ENCODE measurements at regions not wholly inside any gene's neighbourhood (a gene's known extent, or its start where the extent isn't known, plus 50 kb on each side); places are given as distances from the start of the nearest gene placed in this dataset.
"Not testable (repeated sequence)": the region's sequence is repeated elsewhere in the genome, so short reads cannot be mapped to it uniquely, and the experiment has no call there.

DNA sequence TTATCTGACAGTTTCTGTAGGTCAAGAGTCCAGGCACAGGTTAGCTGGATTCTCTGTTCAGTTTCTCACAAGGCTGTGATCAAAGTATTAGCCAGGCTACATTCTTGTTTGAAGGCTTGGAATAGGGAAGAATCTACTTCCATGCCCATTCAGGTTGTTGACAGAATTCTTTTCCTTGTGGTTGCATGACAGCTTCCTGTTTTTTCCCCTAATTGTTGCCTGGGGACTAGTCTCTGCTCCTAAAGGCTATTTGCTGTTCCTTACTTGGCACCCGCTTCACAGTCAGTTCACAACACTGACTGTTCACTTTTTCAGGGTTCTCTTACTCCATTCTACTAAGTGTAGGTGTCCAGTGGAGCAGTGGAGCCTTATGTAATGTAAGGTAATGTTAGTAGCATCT, 115.4 kb upstream of the GBE1 start:
- H3K36me3 ChIP-seq (ENCODE audit: insufficient read depth, low read length) = no peaks in the 10 kb centered on the region
- H2AFZ ChIP-seq (ENCODE audit: low read depth, low read length) = no peak overlapping the region
- H3K9me3 ChIP-seq (ENCODE audit: low read length) = no peaks in the 10 kb centered on the region
- H3K4me3 ChIP-seq (ENCODE audit: low read length) = no peak overlapping the region
- no peaks in the 10 kb centered on the region for H3K4me1 ChIP-seq (ENCODE audit: insufficient read depth, low read length)
- no peaks in the 10 kb centered on the region for H3K27me3 ChIP-seq (ENCODE audit: insufficient read depth, low read length)

DNA sequence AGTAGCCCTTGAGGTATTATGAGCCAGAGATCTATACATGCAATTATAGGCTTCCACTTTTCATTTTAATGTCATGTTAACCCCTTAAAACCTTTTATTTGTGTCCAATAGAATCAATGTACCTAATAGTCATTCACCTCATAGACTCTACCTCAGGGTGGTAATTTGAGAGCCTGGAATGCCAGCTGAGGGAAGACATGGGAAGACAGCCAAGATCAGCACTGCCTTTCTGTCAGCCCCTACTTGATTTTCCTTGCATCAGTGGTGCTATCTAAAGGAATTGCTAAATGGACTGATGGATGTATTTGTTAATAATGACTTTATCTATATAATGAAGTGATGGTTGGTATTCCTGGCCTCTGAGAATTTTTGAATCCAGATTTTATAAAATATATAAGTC, 113.3 kb upstream of the GBE1 start:
- H3K9me3 ChIP-seq (ENCODE audit: low read length) = no peaks in the 10 kb centered on the region

DNA sequence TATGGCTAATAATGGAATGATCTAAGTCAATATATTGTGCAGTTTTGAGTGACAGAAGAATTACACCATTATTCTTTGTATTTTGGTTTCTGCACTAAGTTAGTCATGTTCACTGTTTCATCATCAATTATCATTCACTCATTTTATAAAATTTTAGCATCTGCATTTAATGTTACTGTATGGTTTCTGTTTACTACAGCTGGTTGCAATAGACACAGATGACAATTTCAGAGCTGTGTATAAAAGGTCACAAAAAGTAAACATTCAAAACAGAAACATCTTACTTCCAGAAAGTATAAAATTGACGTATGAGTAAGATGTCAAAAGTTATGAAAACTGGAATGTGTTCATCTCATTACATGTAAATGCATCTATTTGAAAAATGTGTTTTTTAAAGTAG, 111.1 kb upstream of the GBE1 start:
- H3K4me1 ChIP-seq (ENCODE audit: insufficient read depth, low read length) = peaks cover 3% of the 10 kb centered on the region
- no peaks in the 10 kb centered on the region for H3K27me3 ChIP-seq (ENCODE audit: insufficient read depth, low read length)

More for the DNA sequence above, 113.3 kb upstream of the GBE1 start:
- Histone ChIP-seq H3K4me1 (ENCODE audit: insufficient read depth, low read length) (no peaks in the 10 kb centered on the region), H3K4me3 (ENCODE audit: low read length) (no peak overlapping the region), H3K36me3 (ENCODE audit: insufficient read depth, low read length) (no peaks in the 10 kb centered on the region), H2AFZ (ENCODE audit: low read depth, low read length) (no peak overlapping the region), H3K27me3 (ENCODE audit: insufficient read depth, low read length) (no peaks in the 10 kb centered on the region)

DNA sequence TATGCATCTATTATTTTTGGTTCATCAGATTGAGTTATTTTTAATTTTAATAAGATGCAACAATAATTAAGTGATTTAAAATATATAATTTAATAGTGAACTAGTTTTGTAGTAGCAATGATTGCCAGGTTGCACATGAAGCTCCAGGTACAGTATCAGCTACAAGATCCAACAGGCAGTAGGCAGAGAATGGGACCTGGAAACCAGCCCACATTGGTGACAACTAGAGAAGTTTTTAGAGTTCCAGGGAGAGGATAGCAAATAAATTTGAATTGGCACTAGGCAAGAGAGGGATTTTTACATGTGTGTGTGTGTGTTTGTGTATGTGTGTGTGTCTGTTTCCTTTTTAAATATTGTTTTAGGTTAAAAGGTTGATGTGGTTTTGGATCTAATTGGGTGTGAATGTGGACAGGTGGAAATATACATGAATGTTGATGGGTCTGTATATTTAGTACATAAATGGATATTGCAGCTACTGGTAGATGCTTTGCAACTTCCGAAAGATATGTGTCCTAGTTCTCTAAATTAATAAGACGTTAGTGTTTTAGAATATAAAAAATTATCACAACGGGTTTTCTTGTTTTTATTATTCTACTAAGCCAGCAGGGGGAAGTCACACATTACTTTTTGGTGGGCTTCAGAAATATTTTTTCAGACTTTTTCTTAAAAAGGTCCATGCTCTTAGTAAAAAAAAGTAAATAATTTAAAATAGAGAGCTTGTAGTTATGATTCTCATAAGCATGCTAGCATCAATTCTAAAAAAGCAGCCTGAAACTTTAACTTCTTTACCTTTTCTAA, 110.1 kb upstream of the GBE1 start:
- Histone ChIP-seq H3K4me3 (ENCODE audit: low read length) (no peak overlapping the region), H2AFZ (ENCODE audit: low read depth, low read length) (no peak overlapping the region), H3K4me1 (ENCODE audit: insufficient read depth, low read length) (peaks cover 3% of the 10 kb centered on the region), H3K36me3 (ENCODE audit: insufficient read depth, low read length) (no peaks in the 10 kb centered on the region), H3K27me3 (ENCODE audit: insufficient read depth, low read length) (no peaks in the 10 kb centered on the region), H3K9me3 (ENCODE audit: low read length) (no peaks in the 10 kb centered on the region)

More for the DNA sequence above, 111.1 kb upstream of the GBE1 start:
- H3K36me3 ChIP-seq (ENCODE audit: insufficient read depth, low read length) = no peaks in the 10 kb centered on the region
- no peaks in the 10 kb centered on the region for H3K9me3 ChIP-seq (ENCODE audit: low read length)
- no peak overlapping the region for H3K4me3 ChIP-seq (ENCODE audit: low read length)
- no peak overlapping the region for H2AFZ ChIP-seq (ENCODE audit: low read depth, low read length)

DNA sequence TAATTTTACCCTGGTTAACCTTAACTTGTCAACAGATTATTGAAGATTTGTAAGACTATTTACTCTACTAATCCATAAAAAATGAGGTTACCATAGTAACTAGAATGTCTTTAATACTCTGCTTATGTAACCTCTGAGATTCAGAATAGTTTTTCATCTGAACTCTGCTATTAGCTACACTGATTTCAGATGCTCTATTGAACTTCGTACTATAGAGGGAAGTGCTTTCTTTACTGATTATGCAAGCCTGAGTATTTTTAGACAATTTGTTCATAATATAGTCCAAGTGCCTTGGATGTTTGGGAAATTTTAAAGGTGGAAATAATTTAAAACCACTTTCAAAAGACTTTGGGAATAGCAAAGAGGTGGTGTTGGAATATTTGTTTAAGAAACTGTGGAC, 107.9 kb upstream of the GBE1 start:
- no peaks in the 10 kb centered on the region for H3K9me3 ChIP-seq (ENCODE audit: low read length)
- peaks cover 3% of the 10 kb centered on the region for H3K4me1 ChIP-seq (ENCODE audit: insufficient read depth, low read length)
- H3K36me3 ChIP-seq (ENCODE audit: insufficient read depth, low read length) = no peaks in the 10 kb centered on the region
- H3K4me3 ChIP-seq (ENCODE audit: low read length) = no peak overlapping the region
- no peaks in the 10 kb centered on the region for H3K27me3 ChIP-seq (ENCODE audit: insufficient read depth, low read length)
- no peak overlapping the region for H2AFZ ChIP-seq (ENCODE audit: low read depth, low read length)

DNA sequence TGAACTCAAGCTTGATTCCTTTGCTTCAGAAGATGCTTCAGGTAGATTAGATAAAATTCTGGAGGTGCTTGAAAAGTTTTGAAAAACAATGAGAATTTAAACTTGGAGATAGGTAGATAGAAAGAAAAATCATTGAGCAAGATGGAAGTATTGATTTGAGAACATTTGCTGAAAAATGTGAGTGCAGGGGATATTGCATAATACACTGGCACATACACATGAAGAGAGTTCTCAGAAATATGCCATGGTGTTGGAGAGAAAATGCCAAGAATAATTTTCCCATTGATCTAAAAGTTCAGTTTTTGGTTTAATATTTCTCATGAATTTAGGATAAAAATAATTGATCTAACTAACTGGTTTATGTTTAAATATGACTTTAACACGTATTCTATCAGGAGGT, 107.2 kb upstream of the GBE1 start:
- Histone ChIP-seq H3K27me3 (ENCODE audit: insufficient read depth, low read length) (no peaks in the 10 kb centered on the region), H3K4me1 (ENCODE audit: insufficient read depth, low read length) (peaks cover 3% of the 10 kb centered on the region), H3K36me3 (ENCODE audit: insufficient read depth, low read length) (no peaks in the 10 kb centered on the region), H2AFZ (ENCODE audit: low read depth, low read length) (no peak overlapping the region), H3K9me3 (ENCODE audit: low read length) (no peaks in the 10 kb centered on the region), H3K4me3 (ENCODE audit: low read length) (no peak overlapping the region)

DNA sequence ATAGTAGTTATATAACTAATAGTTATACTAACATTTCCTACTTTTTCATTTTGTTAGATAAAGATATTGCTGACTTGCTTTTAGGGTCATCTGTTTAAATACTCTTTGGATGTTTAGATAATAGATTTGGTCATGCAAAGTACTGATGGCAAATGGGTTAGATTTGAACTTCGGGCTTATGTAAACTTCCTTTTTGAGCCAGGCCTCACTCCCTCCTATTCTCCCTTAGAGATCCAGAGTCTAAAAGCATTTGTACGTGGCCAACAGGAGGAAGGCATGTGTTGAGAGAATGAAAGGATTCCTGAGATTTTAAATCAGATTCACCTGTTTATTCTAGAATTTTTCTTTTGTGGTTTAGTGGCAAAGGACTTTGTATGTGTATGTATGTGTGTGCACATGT, 106.4 kb upstream of the GBE1 start:
- Histone ChIP-seq H3K36me3 (ENCODE audit: insufficient read depth, low read length) (no peaks in the 10 kb centered on the region), H2AFZ (ENCODE audit: low read depth, low read length) (no peak overlapping the region), H3K4me1 (ENCODE audit: insufficient read depth, low read length) (peaks cover 3% of the 10 kb centered on the region), H3K27me3 (ENCODE audit: insufficient read depth, low read length) (no peaks in the 10 kb centered on the region), H3K4me3 (ENCODE audit: low read length) (no peak overlapping the region), H3K9me3 (ENCODE audit: low read length) (no peaks in the 10 kb centered on the region)

DNA sequence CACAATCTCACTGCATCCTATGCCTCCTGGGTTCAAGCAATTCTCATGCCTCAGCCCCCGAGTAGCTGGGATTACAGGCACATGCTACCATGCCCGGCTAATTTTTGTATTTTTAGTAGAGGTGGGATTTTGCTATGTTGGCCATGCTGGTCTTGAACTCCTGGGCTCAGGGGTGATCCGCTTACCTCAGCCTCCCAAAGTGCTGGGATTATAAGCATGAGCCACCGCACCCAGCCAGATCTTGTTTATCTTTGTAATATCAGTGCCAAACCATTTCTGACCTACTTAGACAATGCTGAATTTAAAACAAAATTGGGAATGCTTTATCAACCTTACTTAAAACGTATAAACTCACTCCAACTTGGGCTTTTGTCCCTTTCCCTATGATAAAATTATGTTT, 103.7 kb upstream of the GBE1 start:
- not testable (repeated sequence) for H3K4me3 ChIP-seq (ENCODE audit: low read length); H3K36me3 ChIP-seq (ENCODE audit: insufficient read depth, low read length); H3K9me3 ChIP-seq (ENCODE audit: low read length); H3K4me1 ChIP-seq (ENCODE audit: insufficient read depth, low read length); H3K27me3 ChIP-seq (ENCODE audit: insufficient read depth, low read length); H2AFZ ChIP-seq (ENCODE audit: low read depth, low read length)

DNA sequence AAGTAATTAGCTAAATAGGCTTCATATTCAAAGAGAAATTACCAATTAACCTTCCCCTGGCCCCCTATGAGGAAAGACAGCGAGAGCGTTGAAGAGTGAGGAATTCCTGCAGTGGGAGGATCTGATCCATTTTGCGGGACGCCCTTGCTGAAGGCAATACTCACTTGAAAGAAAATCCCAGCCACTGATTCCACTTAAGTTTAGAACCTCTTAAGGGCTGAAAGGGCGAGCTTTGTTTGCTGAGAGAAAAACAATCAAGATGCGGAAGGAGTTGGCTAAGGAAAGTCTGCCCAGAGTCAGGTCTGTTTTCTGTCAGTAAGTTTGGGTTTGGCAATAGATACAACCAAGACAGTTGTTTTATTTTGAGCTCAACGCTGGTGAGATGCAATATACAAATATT, 102.8 kb upstream of the GBE1 start:
- Histone ChIP-seq H3K4me1 (ENCODE audit: insufficient read depth, low read length) (peaks cover under 1% of the 10 kb centered on the region), H3K4me3 (ENCODE audit: low read length) (no peak overlapping the region), H3K36me3 (ENCODE audit: insufficient read depth, low read length) (no peaks in the 10 kb centered on the region), H2AFZ (ENCODE audit: low read depth, low read length) (no peak overlapping the region), H3K9me3 (ENCODE audit: low read length) (no peaks in the 10 kb centered on the region), H3K27me3 (ENCODE audit: insufficient read depth, low read length) (no peaks in the 10 kb centered on the region)

DNA sequence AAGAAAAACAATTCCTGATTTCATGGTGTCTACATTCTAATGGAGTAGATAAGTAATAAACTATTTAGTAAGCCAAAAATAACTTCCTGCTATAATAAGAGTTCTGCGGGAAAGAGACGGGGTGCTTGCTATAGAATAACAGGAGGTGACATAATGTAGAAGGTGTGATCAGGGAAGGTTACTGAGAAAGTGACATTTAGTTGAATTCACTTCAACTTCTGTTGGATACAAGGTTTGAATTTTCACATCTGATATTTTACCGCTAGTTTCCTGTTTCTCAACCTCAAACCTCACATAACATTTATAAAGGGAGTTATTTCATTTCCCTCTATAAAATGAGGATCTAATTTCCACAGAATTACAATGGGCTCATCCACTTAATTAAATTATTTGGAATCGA, 102.3 kb upstream of the GBE1 start:
- Histone ChIP-seq H3K4me3 (ENCODE audit: low read length) (no peak overlapping the region), H3K4me1 (ENCODE audit: insufficient read depth, low read length) (no peaks in the 10 kb centered on the region), H3K9me3 (ENCODE audit: low read length) (no peaks in the 10 kb centered on the region), H2AFZ (ENCODE audit: low read depth, low read length) (no peak overlapping the region), H3K27me3 (ENCODE audit: insufficient read depth, low read length) (no peaks in the 10 kb centered on the region), H3K36me3 (ENCODE audit: insufficient read depth, low read length) (no peaks in the 10 kb centered on the region)

DNA sequence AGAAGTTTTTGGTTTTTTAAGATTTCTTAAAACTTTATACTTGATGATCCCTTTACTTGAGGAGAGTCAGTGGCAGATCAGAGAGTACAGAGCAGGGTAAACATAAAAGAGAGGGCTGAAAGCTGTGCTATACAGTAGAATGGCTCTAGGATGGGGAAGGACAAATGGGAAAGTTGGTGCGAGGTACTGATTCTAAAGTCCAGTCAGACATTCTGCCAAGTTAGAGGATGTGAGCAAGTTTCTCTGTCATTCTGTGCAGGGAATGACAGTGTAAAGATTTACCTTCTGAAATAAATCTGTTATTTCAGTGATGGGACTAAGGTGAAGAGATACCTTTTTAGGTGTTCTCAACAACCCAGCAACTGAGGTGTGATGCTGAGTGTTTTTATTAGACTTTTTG, 100.1 kb upstream of the GBE1 start:
- Histone ChIP-seq H3K27me3 (ENCODE audit: insufficient read depth, low read length) (no peaks in the 10 kb centered on the region), H3K9me3 (ENCODE audit: low read length) (no peaks in the 10 kb centered on the region), H3K4me1 (ENCODE audit: insufficient read depth, low read length) (no peaks in the 10 kb centered on the region), H3K36me3 (ENCODE audit: insufficient read depth, low read length) (no peaks in the 10 kb centered on the region), H3K4me3 (ENCODE audit: low read length) (no peak overlapping the region), H2AFZ (ENCODE audit: low read depth, low read length) (no peak overlapping the region)

DNA sequence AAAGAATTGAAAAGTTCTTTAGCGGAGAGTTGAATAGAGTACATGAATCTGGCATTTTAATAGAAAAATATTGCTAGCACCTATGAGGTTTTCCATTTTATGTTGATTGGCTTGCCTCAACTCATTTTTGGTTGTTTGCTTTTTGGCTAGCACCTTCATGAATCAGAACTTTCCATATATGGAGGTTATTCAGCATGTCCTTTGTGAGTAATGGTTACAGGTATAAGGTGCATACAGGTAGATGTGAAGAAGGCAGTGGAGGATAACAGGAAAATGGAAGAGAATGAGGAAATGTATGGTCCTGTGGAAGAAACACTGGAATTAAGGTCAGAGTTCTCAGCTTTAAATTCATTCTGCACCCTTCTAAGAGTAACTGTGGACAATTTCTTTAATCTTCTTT, 98.1 kb upstream of the GBE1 start:
- Histone ChIP-seq H2AFZ (ENCODE audit: low read depth, low read length) (no peak overlapping the region), H3K4me1 (ENCODE audit: insufficient read depth, low read length) (no peaks in the 10 kb centered on the region), H3K4me3 (ENCODE audit: low read length) (no peak overlapping the region), H3K27me3 (ENCODE audit: insufficient read depth, low read length) (no peaks in the 10 kb centered on the region), H3K36me3 (ENCODE audit: insufficient read depth, low read length) (no peaks in the 10 kb centered on the region), H3K9me3 (ENCODE audit: low read length) (no peaks in the 10 kb centered on the region)

DNA sequence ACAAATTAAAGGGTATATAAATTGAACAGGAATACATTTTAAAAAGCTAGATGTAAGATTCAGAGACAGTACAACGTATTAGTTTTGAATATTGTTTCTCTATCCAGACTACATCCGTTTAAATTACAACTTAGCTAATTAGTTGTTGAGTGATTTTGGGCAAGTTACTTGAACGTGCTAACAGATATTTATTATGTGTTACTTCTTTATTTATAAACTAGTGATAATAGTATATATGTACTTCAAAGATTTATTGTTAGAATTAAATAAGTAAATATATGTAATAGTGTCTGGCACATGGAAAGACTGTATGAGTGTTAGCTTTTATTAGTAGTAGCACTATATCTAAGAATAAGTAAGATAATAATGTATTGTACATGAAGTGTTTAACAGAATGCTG, 92.0 kb upstream of the GBE1 start:
- no peaks in the 10 kb centered on the region for H3K9me3 ChIP-seq (ENCODE audit: low read length)

DNA sequence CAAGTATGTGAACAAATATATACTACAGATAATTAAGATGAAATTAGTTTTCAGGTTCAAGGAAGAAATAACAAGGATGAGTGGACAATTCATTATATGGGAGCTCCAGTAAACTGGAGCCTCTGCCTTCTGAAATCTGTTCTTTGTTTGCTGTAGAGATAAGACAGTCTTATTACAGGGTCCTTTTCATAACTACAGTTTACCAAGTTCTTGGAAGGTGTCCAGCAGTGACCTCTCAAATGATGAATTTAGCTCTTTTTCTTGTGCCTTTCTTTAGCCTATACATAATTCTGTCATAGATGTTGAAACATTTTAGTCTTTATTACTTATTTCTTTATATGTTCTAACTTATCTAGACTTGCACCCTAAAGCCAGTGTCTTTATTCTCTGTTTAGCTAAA, 89.7 kb upstream of the GBE1 start:
- Histone ChIP-seq H2AFZ (ENCODE audit: low read depth, low read length) (no peak overlapping the region), H3K4me3 (ENCODE audit: low read length) (no peak overlapping the region), H3K9me3 (ENCODE audit: low read length) (no peaks in the 10 kb centered on the region), H3K27me3 (ENCODE audit: insufficient read depth, low read length) (no peaks in the 10 kb centered on the region), H3K4me1 (ENCODE audit: insufficient read depth, low read length) (no peaks in the 10 kb centered on the region), H3K36me3 (ENCODE audit: insufficient read depth, low read length) (no peaks in the 10 kb centered on the region)

More for the DNA sequence above, 92.0 kb upstream of the GBE1 start:
- H3K4me3 ChIP-seq (ENCODE audit: low read length) = no peak overlapping the region
- no peaks in the 10 kb centered on the region for H3K27me3 ChIP-seq (ENCODE audit: insufficient read depth, low read length)
- no peaks in the 10 kb centered on the region for H3K4me1 ChIP-seq (ENCODE audit: insufficient read depth, low read length)
- H2AFZ ChIP-seq (ENCODE audit: low read depth, low read length) = no peak overlapping the region
- no peaks in the 10 kb centered on the region for H3K36me3 ChIP-seq (ENCODE audit: insufficient read depth, low read length)
